ENCODE measurements at regions not wholly inside any gene's neighbourhood (a gene's known extent, or its start where the extent isn't known, plus 50 kb on each side); places are given as distances from the start of the nearest gene placed in this dataset.

DNA sequence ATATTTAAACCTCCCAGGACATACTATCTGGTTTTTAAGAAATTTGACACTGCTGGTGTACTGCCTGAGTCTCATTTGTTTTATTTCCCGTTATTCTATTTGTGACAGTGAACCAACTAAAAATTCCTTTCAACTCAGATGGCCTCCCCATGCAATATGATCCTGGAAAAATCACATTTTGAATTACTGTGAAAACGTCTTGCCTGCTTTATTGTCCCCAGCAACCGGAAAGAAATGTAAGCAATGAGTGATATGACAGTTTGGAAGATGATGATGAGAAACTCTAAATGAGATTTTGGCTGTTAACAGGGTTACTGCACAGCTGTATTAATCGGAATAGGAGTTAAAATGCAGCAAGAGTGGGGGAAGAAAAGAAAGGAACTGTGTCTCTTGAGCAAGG is 590.7 kb upstream of the CDH5 start:
- TF ChIP-seq BHLHE40 (IDR thresholded peaks at IDR 0.05; ENCODE audit: borderline replicate concordance) (no peak), SUZ12 (IDR thresholded peaks at IDR 0.05) (no peak), CTBP1 (IDR thresholded peaks at IDR 0.05; ENCODE audit: borderline replicate concordance) (no peak), SP1 (IDR thresholded peaks at IDR 0.05) (no peak)

Measured in HEK293T (cell line).